Left ventricle myocardium superior (tissue), 1 donor: ENCODE measurements at regions not wholly inside any gene's neighbourhood (a gene's known extent, or its start where the extent isn't known, plus 50 kb on each side); places are given as distances from the start of the nearest gene placed in this dataset.
A peak's percentile ranks its signal among the peaks of the same experiment; 100 is the strongest.
"Not testable (repeated sequence)": the region's sequence is repeated elsewhere in the genome, so short reads cannot be mapped to it uniquely, and the experiment has no call there.

ENCODE experiments used
- ATAC-seq: fragments of 200-7000 bp; cut with Tn5 transposase; one replicate; pipeline ENCODE4 v1.9.1; 2020; ENCODE audit warnings: mild to moderate bottlenecking, moderate library complexity
- DNase-seq: peaks from one replicate; pipeline ENCODE4 v3.0.0-alpha.2; 2020
- intact Hi-C: fragments of 100-400 bp; cut with micrococcal nuclease; formaldehyde crosslinking; loops from one replicate; pipeline ENCODE4 v1.11.0; 2022
- donor health status: DM: no; HTN: yes; CAD: no; lungs with severe emphysema.

GRCh38 chr6:134421501-134421900, 103.6 kb upstream of the SGK1 start:
- ATAC-seq = no peak
- intact Hi-C loops = no loop called here
- DNase-seq = no peak

GRCh38 chr6:134420614-134421181, 102.8 kb upstream of the SGK1 start:
- intact Hi-C loops = no loop called here
- DNase-seq (no peak), ATAC-seq (no peak)

- DNase-seq (no peak), ATAC-seq (no peak)
- intact Hi-C loops = no loop called here
These were observed 101.8 kb upstream of the SGK1 start for GRCh38 chr6:134419716-134420115.

- intact Hi-C loops = no loop called here
These were observed 98.7 kb upstream of the SGK1 start for GRCh38 chr6:134416418-134417154.

GRCh38 chr6:134415656-134416055, 97.7 kb upstream of the SGK1 start:
- ATAC-seq = no peak
- intact Hi-C loops = no loop called here

More at GRCh38 chr6:134416418-134417154, 98.7 kb upstream of the SGK1 start:
- DNase-seq (no peak), ATAC-seq (no peak)

GRCh38 chr6:134415194-134415593, 97.3 kb upstream of the SGK1 start:
- intact Hi-C loops = no loop called here
- no peak for ATAC-seq

More at GRCh38 chr6:134415656-134416055, 97.7 kb upstream of the SGK1 start:
- DNase-seq = no peak

GRCh38 chr6:134414793-134415192, 96.9 kb upstream of the SGK1 start:
- no peak for DNase-seq
- ATAC-seq = peak; percentile 68
- intact Hi-C loops = no loop called here

More at GRCh38 chr6:134415194-134415593, 97.3 kb upstream of the SGK1 start:
- DNase-seq = no peak

- ATAC-seq = peak; percentile 46
- intact Hi-C loops = no loop called here
These were observed 95.3 kb upstream of the SGK1 start for GRCh38 chr6:134413241-134413643.

GRCh38 chr6:134410541-134410940, 92.6 kb upstream of the SGK1 start:
- intact Hi-C loops = no loop called here
- ATAC-seq = no peak
- DNase-seq = no peak

More at GRCh38 chr6:134413241-134413643, 95.3 kb upstream of the SGK1 start:
- no peak for DNase-seq

- no peak for DNase-seq
- intact Hi-C loops = no loop called here
- ATAC-seq = no peak
These were observed 89.9 kb upstream of the SGK1 start for GRCh38 chr6:134407791-134408190.

GRCh38 chr6:134406311-134406710, 88.4 kb upstream of the SGK1 start:
- DNase-seq (no peak), ATAC-seq (no peak)
- intact Hi-C loops = no loop called here

- DNase-seq = no peak
- intact Hi-C loops = no loop called here
- no peak for ATAC-seq
These were observed 87.6 kb upstream of the SGK1 start for GRCh38 chr6:134405386-134406087.

- DNase-seq, intact Hi-C loops, ATAC-seq: not testable (repeated sequence)
These were observed 85.4 kb upstream of the SGK1 start for GRCh38 chr6:134403312-134403711.

GRCh38 chr6:134402372-134402984, 84.6 kb upstream of the SGK1 start:
- intact Hi-C loops = no loop called here
- no peak for DNase-seq
- no peak for ATAC-seq

GRCh38 chr6:134400941-134401340, 83.0 kb upstream of the SGK1 start:
- ATAC-seq = no peak
- intact Hi-C loops = no loop called here
- DNase-seq = no peak

- DNase-seq (no peak), ATAC-seq (no peak)
- intact Hi-C loops = no loop called here
These were observed 80.5 kb upstream of the SGK1 start for GRCh38 chr6:134398453-134398852.

GRCh38 chr6:134397676-134398075, 79.8 kb upstream of the SGK1 start:
- ATAC-seq (no peak), DNase-seq (no peak)
- intact Hi-C loops = no loop called here

GRCh38 chr6:134394905-134395304, 77.0 kb upstream of the SGK1 start:
- ATAC-seq (no peak), DNase-seq (no peak)
- intact Hi-C loops = no loop called here

GRCh38 chr6:134394208-134394607, 76.3 kb upstream of the SGK1 start:
- ATAC-seq (no peak), DNase-seq (no peak)
- intact Hi-C loops = no loop called here

GRCh38 chr6:134391205-134391604, 73.3 kb upstream of the SGK1 start:
- ATAC-seq = no peak
- intact Hi-C loops = no loop called here

More at GRCh38 chr6:134391205-134391604, 73.3 kb upstream of the SGK1 start:
- no peak for DNase-seq
